CD4-positive, alpha-beta T cell treated with Interleukin-4 for 1 hour (primary cell): ENCODE measurements at regions not wholly inside any gene's neighbourhood (a gene's known extent, or its start where the extent isn't known, plus 50 kb on each side); places are given as distances from the start of the nearest gene placed in this dataset.

ENCODE experiments used
- DNase-seq, 2 donors: peaks; one replicate each; pipeline ENCODE4 v3.0.0-alpha.2; 2020 to 2022

DNA sequence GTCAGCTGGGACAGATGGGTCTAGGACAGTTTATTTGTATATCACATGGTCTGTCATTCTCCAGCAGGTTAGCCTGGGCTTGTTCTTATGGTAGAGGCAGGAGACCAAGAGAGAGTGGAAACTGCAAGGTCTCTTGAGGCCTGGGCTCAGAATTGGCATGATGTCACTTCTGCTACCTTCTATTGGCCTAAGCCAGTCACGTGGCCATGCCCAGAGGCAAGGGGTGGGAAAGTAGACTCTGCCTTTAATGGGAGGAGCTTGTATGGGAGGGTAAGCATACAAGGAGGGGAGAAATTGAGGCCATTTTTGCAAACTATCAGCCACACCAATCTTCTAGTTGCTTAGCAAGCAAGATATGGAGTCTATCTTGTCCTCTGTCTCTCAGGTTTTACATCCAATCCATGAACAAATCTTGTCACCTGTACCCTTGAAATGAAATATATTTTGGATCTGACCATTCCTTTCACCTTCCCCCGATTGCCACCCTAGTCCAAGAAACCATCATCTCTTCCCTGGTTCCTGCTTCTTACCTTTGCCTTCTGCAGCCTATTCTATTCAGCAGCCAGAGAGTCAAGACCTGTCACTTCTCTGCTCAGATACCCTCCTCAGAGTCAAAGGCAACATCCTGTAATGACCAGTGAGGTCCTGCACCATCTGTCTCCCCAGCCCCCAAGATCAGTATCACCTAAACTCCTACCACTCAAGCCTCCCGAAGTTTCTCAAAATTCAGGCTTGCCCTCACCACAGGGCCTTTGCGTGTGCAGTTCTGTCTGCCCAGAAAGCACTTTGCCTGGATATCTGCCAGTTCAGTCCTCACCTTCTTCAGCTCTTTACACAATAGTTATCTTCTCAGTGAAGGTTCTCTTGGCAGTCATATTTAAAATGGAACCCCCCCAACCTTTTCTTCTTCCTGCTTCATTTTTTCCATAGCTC, 240.0 kb downstream of the LOXHD1 start:
- no peak for DNase-seq

- DNase-seq, result no peak
Measured at GRCh38 chr18:46418663-46419260, 238.3 kb downstream of the LOXHD1 start.

DNA sequence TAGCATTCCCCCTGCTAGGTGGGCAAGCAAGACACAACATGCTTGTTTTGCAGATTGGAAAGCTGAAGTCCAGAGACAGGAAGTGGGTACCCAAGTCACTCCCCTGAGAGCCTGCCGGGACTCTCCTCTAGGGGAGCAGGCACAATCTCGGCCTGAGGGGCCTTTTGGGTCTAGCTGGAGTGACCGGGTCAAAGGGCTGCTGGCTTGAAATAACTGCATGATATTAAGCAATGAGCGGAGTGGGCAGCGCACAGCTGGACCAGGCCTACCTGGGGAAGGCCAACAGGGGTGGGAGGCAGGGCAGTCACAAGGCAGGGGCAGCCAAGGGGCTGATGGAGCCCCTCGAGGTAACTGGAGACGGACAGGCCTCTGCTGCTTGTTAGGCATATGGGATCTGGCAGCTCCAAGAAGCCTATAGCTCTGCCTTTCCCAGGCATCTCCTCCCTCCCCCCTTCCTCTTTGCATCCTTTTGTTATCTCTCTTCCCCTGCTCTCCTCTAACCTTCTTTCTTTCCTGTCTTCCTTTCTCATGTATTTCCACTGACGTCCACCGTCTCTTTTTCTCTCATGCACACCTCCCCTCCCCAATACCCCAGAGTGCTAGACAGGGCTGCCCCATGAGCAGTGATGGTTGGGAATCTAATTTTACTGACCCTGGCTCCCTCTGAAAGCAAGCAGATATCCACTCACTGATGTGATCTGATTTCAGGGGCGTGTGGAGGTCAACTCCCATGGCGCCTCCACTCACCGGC, 237.5 kb downstream of the LOXHD1 start:
- DNase-seq, result no peak

DNA sequence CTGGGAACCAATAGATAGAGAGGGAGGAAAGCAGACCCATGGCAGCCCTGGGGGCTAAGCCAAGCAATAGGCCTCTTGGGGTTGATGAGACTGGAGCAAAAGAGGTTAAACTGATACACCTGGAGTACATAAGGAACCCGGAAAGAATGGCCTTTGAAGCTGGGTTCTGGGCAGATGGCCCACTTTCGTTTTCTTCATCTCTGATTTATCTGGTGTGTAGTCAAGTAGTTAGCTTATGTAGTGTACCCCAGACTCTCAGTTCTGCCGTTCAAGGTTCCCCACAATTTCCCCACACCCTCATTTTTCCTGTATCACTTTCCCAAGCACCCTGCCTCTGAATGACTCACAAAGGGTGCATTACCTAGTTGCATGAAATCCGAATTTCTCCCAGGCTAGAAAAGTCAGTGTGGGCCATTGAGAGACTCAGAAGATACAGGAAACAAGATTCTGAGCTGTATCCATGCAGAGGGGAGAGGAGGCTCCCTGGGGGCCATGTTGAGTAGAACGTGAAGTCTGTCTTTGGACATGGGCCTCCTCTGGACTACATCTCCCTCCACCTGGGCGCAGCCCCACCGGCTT, 235.0 kb downstream of the LOXHD1 start:
- no peak for DNase-seq

DNA sequence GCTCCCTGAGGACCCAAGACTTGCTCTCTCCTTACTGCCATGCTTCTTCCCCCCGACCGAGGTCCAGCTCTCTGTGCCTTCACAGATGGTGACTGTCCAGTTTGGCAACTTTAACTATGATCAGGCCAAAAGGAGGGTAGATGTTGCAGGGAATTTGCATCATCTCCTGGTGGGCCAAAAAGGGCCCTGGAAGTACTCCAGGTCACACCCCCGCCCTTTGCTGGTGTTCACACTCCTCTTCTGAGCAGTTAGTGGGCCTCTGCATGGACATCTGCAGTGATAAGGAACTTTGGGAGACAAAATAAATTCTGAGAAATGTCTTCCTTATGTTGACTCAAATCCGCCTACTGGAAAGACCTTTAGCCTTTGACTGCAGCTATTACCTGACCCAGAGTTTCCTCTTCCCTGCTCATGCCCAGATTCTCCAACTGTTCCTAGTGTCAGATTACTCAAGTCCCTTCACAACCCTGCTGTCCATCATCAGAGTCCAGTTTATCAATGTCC, 234.4 kb downstream of the LOXHD1 start:
- no peak for DNase-seq

GRCh38 chr18:46423226-46423805, 233.7 kb downstream of the LOXHD1 start:
- DNase-seq, result no peak

DNA sequence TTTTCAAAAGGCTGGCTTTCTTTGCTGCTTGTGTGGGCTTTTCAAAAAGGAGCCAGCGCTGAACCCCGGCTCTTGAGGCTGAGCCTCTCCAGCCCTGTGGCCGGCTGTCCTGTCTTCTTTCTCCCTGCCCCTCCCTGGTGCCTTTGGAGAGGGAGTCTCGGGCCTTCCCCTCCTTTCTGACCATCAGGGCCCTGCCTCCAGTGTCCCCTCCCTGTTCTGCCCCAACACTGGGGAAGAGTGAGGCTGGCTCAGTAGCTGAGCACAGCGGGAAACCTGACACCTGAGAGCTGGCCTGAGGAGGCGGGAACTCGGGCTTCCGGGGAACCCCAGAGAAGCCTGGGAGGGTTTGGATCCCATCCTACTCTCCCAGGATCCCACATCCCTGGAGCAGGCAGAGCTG, 232.1 kb downstream of the LOXHD1 start:
- DNase-seq, result no peak

DNA sequence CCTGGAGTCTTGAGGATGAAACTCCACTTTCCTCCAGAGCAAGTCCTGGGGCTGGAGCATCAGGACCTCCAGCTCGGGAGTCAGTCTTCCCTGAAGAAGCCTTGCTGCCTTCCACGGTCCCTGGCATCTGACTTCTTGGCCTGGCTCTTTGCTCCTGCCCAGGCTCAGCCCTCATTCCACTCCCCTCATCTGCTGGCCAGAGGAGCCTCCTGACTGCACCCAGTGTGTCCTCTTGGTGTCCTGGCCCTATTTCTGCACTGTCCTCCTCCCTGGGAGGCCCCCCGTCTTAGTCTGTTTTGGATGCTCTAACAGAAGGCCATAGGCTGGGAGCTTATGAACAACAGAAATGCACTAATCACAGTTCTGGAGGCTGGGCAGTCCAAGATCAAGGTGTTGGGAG, 231.5 kb downstream of the LOXHD1 start:
- DNase-seq, result no peak

- no peak for DNase-seq
Measured at GRCh38 chr18:46426021-46426678, 230.9 kb downstream of the LOXHD1 start.

DNA sequence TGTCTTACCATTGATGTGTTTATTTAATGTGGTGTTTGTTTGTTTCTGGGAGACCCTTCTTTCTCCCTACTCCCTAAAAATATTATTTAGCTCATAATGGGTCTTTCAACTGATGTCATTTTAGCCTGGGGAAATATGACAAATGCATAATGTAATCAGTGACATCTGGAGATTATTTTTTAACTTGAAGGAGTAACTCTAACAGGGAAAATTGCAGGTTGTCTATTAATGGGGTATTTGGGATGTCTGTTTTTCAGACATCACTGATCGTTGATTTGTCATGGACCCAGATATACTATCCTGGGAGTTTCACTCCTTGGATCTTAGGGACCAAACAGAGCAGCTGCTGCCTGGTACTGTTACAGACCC, 230.4 kb downstream of the LOXHD1 start:
- no peak for DNase-seq
